Panc1 (cell line): ENCODE measurements at regions not wholly inside any gene's neighbourhood (a gene's known extent, or its start where the extent isn't known, plus 50 kb on each side); places are given as distances from the start of the nearest gene placed in this dataset.

Experiments
- ATAC-seq: fragments of 200-7000 bp; cut with Tn5 transposase; 2 replicates; pipeline ENCODE4 v1.9.1; 2020; ENCODE audit warnings: mild to moderate bottlenecking, moderate library complexity
- BruUV-seq: library from RNA; stranded (reverse); fragments of 400-500 nt; replicated peaks from 2 replicates; lab custom pipeline; 2021; lab: Mats Ljungman, UMichigan
- CTCF ChIA-PET: fragments of 300-600 bp; sonication (Branson Sonifier 250); formaldehyde crosslinking; loops from one replicate; lab custom pipeline; 2022; ENCODE audit warnings: antibody characterized with exemption; lab: Charles Lee
- POLR2A ChIA-PET: fragments of 300-600 bp; sonication (Branson Sonifier 250); formaldehyde crosslinking; loops from one replicate; lab custom pipeline; 2022; ENCODE audit warnings: antibody characterized with exemption; lab: Charles Lee
- DNase-seq: peaks from one replicate; pipeline ENCODE4 v3.0.0-alpha.2; 2010; ENCODE audit warnings: low read depth, low spot score
- H3K27ac ChIP-seq: 2 replicates; pipeline ENCODE4 v1.5.1; 2011; ENCODE audit warnings: mild to moderate bottlenecking, low read length, inconsistent platforms
- H3K27me3 ChIP-seq: fragments of 200-500 bp; sonication (Bioruptor generic); 2 replicates; pipeline ENCODE4 v1.6.0; 2014; ENCODE audit warnings: low read length, inconsistent platforms; ENCODE audit not compliant: control insufficient read depth, insufficient read depth
- H3K36me3 ChIP-seq: fragments of 200-500 bp; sonication (Bioruptor generic); 2 replicates; pipeline ENCODE4 v1.5.1; 2014; ENCODE audit warnings: inconsistent platforms, mild to moderate bottlenecking, low read length, moderate library complexity; ENCODE audit not compliant: control insufficient read depth, insufficient read depth
- H3K4me1 ChIP-seq: 2 replicates; pipeline ENCODE4 v1.5.1; 2011; ENCODE audit warnings: inconsistent platforms, mild to moderate bottlenecking, low read length, moderate library complexity; ENCODE audit not compliant: control insufficient read depth, insufficient read depth
- H3K4me3 ChIP-seq, 2 experiments: 2 replicates each; pipeline ENCODE4 v1.5.1; 2011 to 2012; ENCODE audit warnings: low read depth in 2 of 2, low read length in 2 of 2, mild to moderate bottlenecking in 2 of 2, inconsistent platforms in 1 of 2, moderate library complexity in 1 of 2
- H3K9me3 ChIP-seq: fragments of 200-500 bp; sonication (Bioruptor generic); 2 replicates; pipeline ENCODE4 v1.5.1; 2014; ENCODE audit warnings: low read depth, mild to moderate bottlenecking, inconsistent platforms, low read length, moderate library complexity; ENCODE audit not compliant: control insufficient read depth, insufficient read depth
- POLR2AphosphoS5 ChIP-seq: IDR thresholded peaks from 2 replicates; pipeline ENCODE4 v1.6.1; 2012; ENCODE audit warnings: mild to moderate bottlenecking, low read depth, low read length, moderate library complexity
- SIN3A ChIP-seq: IDR thresholded peaks from 2 replicates; pipeline ENCODE4 v1.6.1; 2012; ENCODE audit warnings: low read depth, mild to moderate bottlenecking, low read length, moderate library complexity, borderline replicate concordance; ENCODE audit not compliant: insufficient read depth
- TCF7L2 ChIP-seq: IDR thresholded peaks from 2 replicates; pipeline ENCODE4 v1.6.1; 2011; ENCODE audit warnings: mild to moderate bottlenecking, low read depth, low read length, inconsistent platforms
- in situ Hi-C: cut with HindIII; loops from 2 replicates; pipeline ENCODE4 v1.10.0; 2016; ENCODE audit warnings: low sequenced_read_pairs, low pct_unique_long_range_greater_than_20kb
- intact Hi-C: fragments of 100-400 bp; cut with micrococcal nuclease; formaldehyde crosslinking; loops from one replicate; pipeline ENCODE4 v1.10.0; 2022; ENCODE audit not compliant: unreplicated experiment
- TF ChIP-seq, protein P1 (sequence below): fragments of 450-650 bp; IDR thresholded peaks from 2 replicates; pipeline ENCODE4 v1.5.1; 2017; ENCODE audit warnings: mild to moderate bottlenecking
- TF ChIP-seq, protein P2 (sequence below), 2 experiments: IDR thresholded peaks; 2 replicates each; pipeline ENCODE4 v1.6.1; 2011 to 2012; ENCODE audit warnings: low read depth in 2 of 2, control low read depth in 1 of 2, low read length in 1 of 2, mild to moderate bottlenecking in 1 of 2, moderate library complexity in 1 of 2; ENCODE audit not compliant: insufficient read depth in 1 of 2

DNA sequence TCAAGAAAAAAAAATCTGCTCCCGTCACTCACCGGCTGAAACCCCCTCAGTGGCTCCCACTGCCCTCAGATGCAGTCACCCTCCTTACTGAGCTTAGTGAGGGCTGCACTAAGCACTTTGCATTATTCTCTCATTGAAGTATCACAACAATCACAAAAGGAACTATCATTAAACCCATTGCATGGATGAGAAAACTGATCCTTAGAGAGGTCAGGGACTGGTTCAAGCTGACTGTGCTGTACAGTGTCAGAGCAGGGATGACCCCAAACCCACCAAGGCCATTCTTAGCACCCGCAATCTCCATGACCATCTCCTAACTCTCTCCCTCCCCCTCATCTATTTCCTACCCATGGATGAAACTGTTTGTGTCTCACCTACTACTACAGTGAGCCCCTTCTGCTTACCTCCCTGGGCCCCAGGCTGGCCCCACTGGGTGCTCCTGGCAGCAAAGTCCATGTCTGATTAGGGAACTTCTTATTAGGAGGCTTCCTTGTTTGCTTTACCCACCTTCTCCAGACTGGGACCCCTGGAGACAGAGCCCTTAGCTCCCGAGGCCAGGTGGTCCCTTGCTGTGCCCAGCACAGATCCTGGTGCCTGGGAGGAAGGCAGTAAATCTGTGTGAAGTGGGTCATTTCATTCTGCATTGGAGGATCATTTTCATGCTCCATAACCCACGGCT lies 139.3 kb upstream of the ID2 start:
- no peaks in the 10 kb centered on the region for H3K36me3 ChIP-seq
- H3K4me1 ChIP-seq: no peaks in the 10 kb centered on the region; the same call in 1 of the 2 replicates
- no peaks in the 10 kb centered on the region for H3K27me3 ChIP-seq
- TF ChIP-seq, protein P1, sequence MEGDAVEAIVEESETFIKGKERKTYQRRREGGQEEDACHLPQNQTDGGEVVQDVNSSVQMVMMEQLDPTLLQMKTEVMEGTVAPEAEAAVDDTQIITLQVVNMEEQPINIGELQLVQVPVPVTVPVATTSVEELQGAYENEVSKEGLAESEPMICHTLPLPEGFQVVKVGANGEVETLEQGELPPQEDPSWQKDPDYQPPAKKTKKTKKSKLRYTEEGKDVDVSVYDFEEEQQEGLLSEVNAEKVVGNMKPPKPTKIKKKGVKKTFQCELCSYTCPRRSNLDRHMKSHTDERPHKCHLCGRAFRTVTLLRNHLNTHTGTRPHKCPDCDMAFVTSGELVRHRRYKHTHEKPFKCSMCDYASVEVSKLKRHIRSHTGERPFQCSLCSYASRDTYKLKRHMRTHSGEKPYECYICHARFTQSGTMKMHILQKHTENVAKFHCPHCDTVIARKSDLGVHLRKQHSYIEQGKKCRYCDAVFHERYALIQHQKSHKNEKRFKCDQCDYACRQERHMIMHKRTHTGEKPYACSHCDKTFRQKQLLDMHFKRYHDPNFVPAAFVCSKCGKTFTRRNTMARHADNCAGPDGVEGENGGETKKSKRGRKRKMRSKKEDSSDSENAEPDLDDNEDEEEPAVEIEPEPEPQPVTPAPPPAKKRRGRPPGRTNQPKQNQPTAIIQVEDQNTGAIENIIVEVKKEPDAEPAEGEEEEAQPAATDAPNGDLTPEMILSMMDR: no peak
- TF ChIP-seq SIN3A (no peak), POLR2AphosphoS5 (no peak), TCF7L2 (no peak)
- TF ChIP-seq, protein P2, sequence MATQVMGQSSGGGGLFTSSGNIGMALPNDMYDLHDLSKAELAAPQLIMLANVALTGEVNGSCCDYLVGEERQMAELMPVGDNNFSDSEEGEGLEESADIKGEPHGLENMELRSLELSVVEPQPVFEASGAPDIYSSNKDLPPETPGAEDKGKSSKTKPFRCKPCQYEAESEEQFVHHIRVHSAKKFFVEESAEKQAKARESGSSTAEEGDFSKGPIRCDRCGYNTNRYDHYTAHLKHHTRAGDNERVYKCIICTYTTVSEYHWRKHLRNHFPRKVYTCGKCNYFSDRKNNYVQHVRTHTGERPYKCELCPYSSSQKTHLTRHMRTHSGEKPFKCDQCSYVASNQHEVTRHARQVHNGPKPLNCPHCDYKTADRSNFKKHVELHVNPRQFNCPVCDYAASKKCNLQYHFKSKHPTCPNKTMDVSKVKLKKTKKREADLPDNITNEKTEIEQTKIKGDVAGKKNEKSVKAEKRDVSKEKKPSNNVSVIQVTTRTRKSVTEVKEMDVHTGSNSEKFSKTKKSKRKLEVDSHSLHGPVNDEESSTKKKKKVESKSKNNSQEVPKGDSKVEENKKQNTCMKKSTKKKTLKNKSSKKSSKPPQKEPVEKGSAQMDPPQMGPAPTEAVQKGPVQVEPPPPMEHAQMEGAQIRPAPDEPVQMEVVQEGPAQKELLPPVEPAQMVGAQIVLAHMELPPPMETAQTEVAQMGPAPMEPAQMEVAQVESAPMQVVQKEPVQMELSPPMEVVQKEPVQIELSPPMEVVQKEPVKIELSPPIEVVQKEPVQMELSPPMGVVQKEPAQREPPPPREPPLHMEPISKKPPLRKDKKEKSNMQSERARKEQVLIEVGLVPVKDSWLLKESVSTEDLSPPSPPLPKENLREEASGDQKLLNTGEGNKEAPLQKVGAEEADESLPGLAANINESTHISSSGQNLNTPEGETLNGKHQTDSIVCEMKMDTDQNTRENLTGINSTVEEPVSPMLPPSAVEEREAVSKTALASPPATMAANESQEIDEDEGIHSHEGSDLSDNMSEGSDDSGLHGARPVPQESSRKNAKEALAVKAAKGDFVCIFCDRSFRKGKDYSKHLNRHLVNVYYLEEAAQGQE (IDR thresholded peaks at IDR 0.05; ENCODE audit: insufficient read depth in 1 of 2, low read depth in 2 of 2, low read length in 1 of 2): no peak
- H3K4me3 ChIP-seq: no peak overlapping the region
- ATAC-seq: no peak
- no peaks in the 10 kb centered on the region for H3K9me3 ChIP-seq
- CTCF ChIA-PET: no interaction called here
- no TSS peak for BruUV-seq
- intact Hi-C loops (no loop called here), in situ Hi-C loops (no loop called here)
- DNase-seq: no peak
- H3K27ac ChIP-seq: no peak overlapping the region
- POLR2A ChIA-PET: no interaction called here

DNA sequence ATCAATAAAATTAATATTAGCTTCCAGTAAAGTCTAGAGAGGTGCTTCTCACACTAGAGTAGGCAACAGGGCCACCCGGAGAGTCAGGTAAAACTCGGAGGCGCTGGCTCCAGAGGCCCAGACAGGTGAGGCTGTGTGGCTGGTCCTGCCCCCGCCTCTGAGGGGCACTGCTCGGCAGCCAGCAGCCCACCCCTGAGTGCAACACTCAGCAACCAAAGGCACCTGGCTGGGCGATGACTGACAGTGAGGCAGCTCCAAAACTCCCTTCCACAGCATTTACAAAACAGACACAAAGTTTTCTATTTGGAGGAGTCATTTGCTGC lies 138.8 kb upstream of the ID2 start:
- Histone ChIP-seq H3K27me3 (no peaks in the 10 kb centered on the region), H3K9me3 (no peaks in the 10 kb centered on the region), H3K4me1 (no peaks in the 10 kb centered on the region; the same call in 1 of the 2 replicates), H3K36me3 (no peaks in the 10 kb centered on the region), H3K27ac (no peak overlapping the region), H3K4me3 (no peak overlapping the region)
- no TSS peak for BruUV-seq
- no peak for ATAC-seq
- intact Hi-C loops: no loop called here
- in situ Hi-C loops: no loop called here
- ChIA-PET CTCF (no interaction called here), POLR2A (no interaction called here)
- no peak for DNase-seq
- TF ChIP-seq POLR2AphosphoS5 (no peak), TCF7L2 (no peak), SIN3A (no peak)
- TF ChIP-seq, protein P1: no peak
- TF ChIP-seq, protein P2 (IDR thresholded peaks at IDR 0.05; ENCODE audit: insufficient read depth in 1 of 2, low read depth in 2 of 2, low read length in 1 of 2): no peak
